ENCODE measurements at regions not wholly inside any gene's neighbourhood (a gene's known extent, or its start where the extent isn't known, plus 50 kb on each side); places are given as distances from the start of the nearest gene placed in this dataset.

- H3K4me1 ChIP-seq (ENCODE audit: insufficient read depth) = no peaks in the 10 kb centered on the region
- no peak overlapping the region for H3K9ac ChIP-seq
- DNase-seq = peak; percentile 8
- WGBS, 2 experiments (ENCODE audit: low coverage in 1 of 2, low lambda C conversion rate in 2 of 2, missing lambda C conversion rate in 2 of 2) = 79 to 95% methylated on average over 2 of the region's 2 CpGs
- peaks cover 15% of the 10 kb centered on the region; the same call in 1 of the 2 replicates for H3K27me3 ChIP-seq (replicated peaks; ENCODE audit: insufficient read depth)
- no peaks in the 10 kb centered on the region for H3F3A ChIP-seq (ENCODE audit: insufficient read depth)
- no peaks in the 10 kb centered on the region for H3K36me3 ChIP-seq (ENCODE audit: low read depth)
- H4K20me1 ChIP-seq (ENCODE audit: insufficient read depth) = no peaks in the 10 kb centered on the region
- H3K9me2 ChIP-seq (ENCODE audit: insufficient read depth) = no peaks in the 10 kb centered on the region
- H3K27ac ChIP-seq = no peak overlapping the region
- no peak overlapping the region for H2AFZ ChIP-seq
- H3K79me2 ChIP-seq (ENCODE audit: insufficient read depth) = no peaks in the 10 kb centered on the region
- TF ChIP-seq EZH2 (IDR thresholded peaks at IDR 0.05; ENCODE audit: insufficient read depth, poor library complexity, severe bottlenecking) (no peak), EZH2phosphoT487 (IDR thresholded peaks at IDR 0.05; ENCODE audit: insufficient read depth, low read depth) (no peak)
- H3K4me3 ChIP-seq = no peak overlapping the region
- no peaks in the 10 kb centered on the region for H3K9me3 ChIP-seq (ENCODE audit: low read depth)
- in situ Hi-C loops (cut with MboI) = no loop called here
- no peak overlapping the region for H3K4me2 ChIP-seq (ENCODE audit: unreplicated experiment)
Observed at GRCh38 chr7:106966121-106966520, 78.4 kb upstream of the PRKAR2B start.

- WGBS, 2 experiments (ENCODE audit: low coverage in 1 of 2, low lambda C conversion rate in 2 of 2, missing lambda C conversion rate in 2 of 2) = 63 to 64% methylated on average over 5 of the region's 5 CpGs
- H4K20me1 ChIP-seq (ENCODE audit: insufficient read depth) = no peaks in the 10 kb centered on the region
- in situ Hi-C loops (cut with MboI) = no loop called here
Observed at GRCh38 chr7:106968160-106968559, 76.3 kb upstream of the PRKAR2B start.

GRCh38 chr7:106978425-106979420 lies 65.8 kb upstream of the PRKAR2B start:
- Histone ChIP-seq H3K9ac (no peak overlapping the region), H3K27ac (no peak overlapping the region), H3K27me3 (replicated peaks; ENCODE audit: insufficient read depth) (no peaks in the 10 kb centered on the region; the same call in 1 of the 2 replicates), H3F3A (ENCODE audit: insufficient read depth) (no peaks in the 10 kb centered on the region), H3K36me3 (ENCODE audit: low read depth) (no peaks in the 10 kb centered on the region), H3K9me3 (ENCODE audit: low read depth) (no peaks in the 10 kb centered on the region), H2AFZ (no peak overlapping the region; the same call in 1 of the 2 replicates), H3K9me2 (ENCODE audit: insufficient read depth) (no peaks in the 10 kb centered on the region), H3K4me2 (ENCODE audit: unreplicated experiment) (no peak overlapping the region), H3K79me2 (ENCODE audit: insufficient read depth) (no peaks in the 10 kb centered on the region), H3K4me3 (no peak overlapping the region), H3K4me1 (ENCODE audit: insufficient read depth) (no peaks in the 10 kb centered on the region), H4K20me1 (ENCODE audit: insufficient read depth) (no peaks in the 10 kb centered on the region)
- in situ Hi-C loops (cut with MboI) = no loop called here
- DNase-seq = no peak
- WGBS, 2 experiments (ENCODE audit: low coverage in 1 of 2, low lambda C conversion rate in 2 of 2, missing lambda C conversion rate in 2 of 2) = 74 to 75% methylated on average over 10 of the region's 10 CpGs
- TF ChIP-seq EZH2phosphoT487 (IDR thresholded peaks at IDR 0.05; ENCODE audit: insufficient read depth, low read depth) = no peak
- TF ChIP-seq EZH2 (IDR thresholded peaks at IDR 0.05; ENCODE audit: insufficient read depth, poor library complexity, severe bottlenecking) = no peak

More at GRCh38 chr7:106968160-106968559, 76.3 kb upstream of the PRKAR2B start:
- Histone ChIP-seq H3K79me2 (ENCODE audit: insufficient read depth) (no peaks in the 10 kb centered on the region), H3K27me3 (replicated peaks; ENCODE audit: insufficient read depth) (peaks cover 15% of the 10 kb centered on the region; the same call in 1 of the 2 replicates), H3K36me3 (ENCODE audit: low read depth) (no peaks in the 10 kb centered on the region), H3K9ac (no peak overlapping the region), H3K4me2 (ENCODE audit: unreplicated experiment) (no peak overlapping the region), H3K4me1 (ENCODE audit: insufficient read depth) (no peaks in the 10 kb centered on the region), H3K4me3 (no peak overlapping the region), H3K27ac (no peak overlapping the region), H3K9me2 (ENCODE audit: insufficient read depth) (no peaks in the 10 kb centered on the region), H3F3A (ENCODE audit: insufficient read depth) (no peaks in the 10 kb centered on the region), H3K9me3 (ENCODE audit: low read depth) (no peaks in the 10 kb centered on the region), H2AFZ (no peak overlapping the region)
- TF ChIP-seq EZH2 (IDR thresholded peaks at IDR 0.05; ENCODE audit: insufficient read depth, poor library complexity, severe bottlenecking) (no peak), EZH2phosphoT487 (IDR thresholded peaks at IDR 0.05; ENCODE audit: insufficient read depth, low read depth) (no peak)
- DNase-seq = no peak

GRCh38 chr7:106979551-106980357 lies 64.8 kb upstream of the PRKAR2B start:
- in situ Hi-C loops (cut with MboI) = no loop called here
- H3F3A ChIP-seq (ENCODE audit: insufficient read depth) = no peaks in the 10 kb centered on the region
- DNase-seq = no peak
- no peaks in the 10 kb centered on the region for H3K9me2 ChIP-seq (ENCODE audit: insufficient read depth)
- no peaks in the 10 kb centered on the region; the same call in 1 of the 2 replicates for H3K27me3 ChIP-seq (replicated peaks; ENCODE audit: insufficient read depth)
- no peaks in the 10 kb centered on the region for H4K20me1 ChIP-seq (ENCODE audit: insufficient read depth)
- no peak overlapping the region for H3K27ac ChIP-seq
- H3K9ac ChIP-seq = no peak overlapping the region
- no peaks in the 10 kb centered on the region for H3K36me3 ChIP-seq (ENCODE audit: low read depth)
- no peak overlapping the region for H3K4me3 ChIP-seq
- H2AFZ ChIP-seq = no peak overlapping the region; the same call in 1 of the 2 replicates
- no peaks in the 10 kb centered on the region for H3K9me3 ChIP-seq (ENCODE audit: low read depth)
- WGBS, 2 experiments (ENCODE audit: low coverage in 1 of 2, low lambda C conversion rate in 2 of 2, missing lambda C conversion rate in 2 of 2) = 53 to 54% methylated on average over 9 of the region's 9 CpGs
- no peak overlapping the region for H3K4me2 ChIP-seq (ENCODE audit: unreplicated experiment)
- H3K79me2 ChIP-seq (ENCODE audit: insufficient read depth) = no peaks in the 10 kb centered on the region
- TF ChIP-seq EZH2 (IDR thresholded peaks at IDR 0.05; ENCODE audit: insufficient read depth, poor library complexity, severe bottlenecking) (no peak), EZH2phosphoT487 (IDR thresholded peaks at IDR 0.05; ENCODE audit: insufficient read depth, low read depth) (no peak)
- H3K4me1 ChIP-seq (ENCODE audit: insufficient read depth) = no peaks in the 10 kb centered on the region
